ENCODE measurements at regions not wholly inside any gene's neighbourhood (a gene's known extent, or its start where the extent isn't known, plus 50 kb on each side); places are given as distances from the start of the nearest gene placed in this dataset.

GRCh38 chr2:8086796-8087479 is 594.9 kb upstream of the ID2 start:
- H3K27ac Mint-ChIP-seq (ENCODE audit: unreplicated experiment) = no peak overlapping the region
- no peak for DNase-seq
- H3K4me1 Mint-ChIP-seq (ENCODE audit: low read depth, unreplicated experiment) = no peaks in the 10 kb centered on the region

GRCh38 chr2:8087480-8087840 is 594.4 kb upstream of the ID2 start:
- no peak for TF ChIP-seq CTCF (IDR thresholded peaks at IDR 0.05; ENCODE audit: partially characterized antibody, unreplicated experiment)
- H3K27ac Mint-ChIP-seq (ENCODE audit: unreplicated experiment) = no peak overlapping the region
- no peak for DNase-seq
- H3K36me3 Mint-ChIP-seq (ENCODE audit: unreplicated experiment) = no peaks in the 10 kb centered on the region
- no peak overlapping the region for H3K4me3 Mint-ChIP-seq (ENCODE audit: unreplicated experiment)
- H3K27me3 Mint-ChIP-seq (ENCODE audit: unreplicated experiment) = no peaks in the 10 kb centered on the region
- H3K9me3 Mint-ChIP-seq (ENCODE audit: unreplicated experiment) = no peaks in the 10 kb centered on the region
- no peaks in the 10 kb centered on the region for H3K4me1 Mint-ChIP-seq (ENCODE audit: low read depth, unreplicated experiment)

More at GRCh38 chr2:8086796-8087479, 594.9 kb upstream of the ID2 start:
- Mint-ChIP-seq H3K4me3 (ENCODE audit: unreplicated experiment) (no peak overlapping the region), H3K36me3 (ENCODE audit: unreplicated experiment) (no peaks in the 10 kb centered on the region), H3K27me3 (ENCODE audit: unreplicated experiment) (no peaks in the 10 kb centered on the region), H3K9me3 (ENCODE audit: unreplicated experiment) (no peaks in the 10 kb centered on the region)
- TF ChIP-seq CTCF (IDR thresholded peaks at IDR 0.05; ENCODE audit: partially characterized antibody, unreplicated experiment) = no peak

DNA sequence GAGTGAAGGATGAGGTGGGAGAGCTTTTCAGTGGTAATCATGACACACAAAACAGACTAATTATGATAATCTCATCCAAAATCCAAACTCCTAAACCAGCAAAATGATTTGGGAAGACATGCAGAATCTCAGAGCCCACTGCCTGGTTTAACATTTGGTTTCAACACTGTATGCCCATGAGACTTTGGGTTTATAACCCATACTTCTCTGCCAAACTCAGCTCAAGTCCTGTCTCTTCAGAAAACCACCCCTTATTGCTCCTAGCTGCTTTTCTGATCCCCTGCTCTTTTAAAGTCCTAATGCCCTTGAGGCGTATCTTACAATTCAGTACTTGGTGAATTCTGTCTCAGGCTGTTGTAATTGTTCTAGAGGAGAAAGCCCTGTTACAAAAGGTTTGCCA is 593.0 kb upstream of the ID2 start:
- H3K4me3 Mint-ChIP-seq (ENCODE audit: unreplicated experiment) = no peak overlapping the region
- H3K27ac Mint-ChIP-seq (ENCODE audit: unreplicated experiment) = no peak overlapping the region
- no peak for DNase-seq
- no peaks in the 10 kb centered on the region for H3K27me3 Mint-ChIP-seq (ENCODE audit: unreplicated experiment)
- no peaks in the 10 kb centered on the region for H3K9me3 Mint-ChIP-seq (ENCODE audit: unreplicated experiment)
- H3K4me1 Mint-ChIP-seq (ENCODE audit: low read depth, unreplicated experiment) = no peaks in the 10 kb centered on the region
- no peaks in the 10 kb centered on the region for H3K36me3 Mint-ChIP-seq (ENCODE audit: unreplicated experiment)
- TF ChIP-seq CTCF (IDR thresholded peaks at IDR 0.05; ENCODE audit: partially characterized antibody, unreplicated experiment) = no peak

DNA sequence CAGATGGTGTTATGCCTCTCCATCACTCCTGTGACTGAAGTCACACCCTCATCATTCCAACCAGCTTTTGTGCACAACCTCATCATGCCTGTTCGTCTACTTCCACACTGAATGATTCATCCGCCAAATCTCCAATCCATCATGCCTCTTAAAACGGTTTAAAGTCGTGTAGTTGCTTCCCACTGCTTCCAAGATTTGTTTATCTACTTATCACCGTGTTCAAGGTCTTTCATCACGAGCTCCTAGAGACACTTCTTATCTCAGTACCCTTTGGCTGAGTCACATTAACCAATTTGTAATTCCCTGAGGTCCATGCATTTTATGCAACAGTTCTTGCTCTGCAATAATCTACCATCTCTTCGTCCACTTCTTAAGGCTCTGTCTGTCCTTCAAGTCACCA is 592.3 kb upstream of the ID2 start:
- no peak for TF ChIP-seq CTCF (IDR thresholded peaks at IDR 0.05; ENCODE audit: partially characterized antibody, unreplicated experiment)
- no peaks in the 10 kb centered on the region for H3K36me3 Mint-ChIP-seq (ENCODE audit: unreplicated experiment)
- no peaks in the 10 kb centered on the region for H3K4me1 Mint-ChIP-seq (ENCODE audit: low read depth, unreplicated experiment)
- no peaks in the 10 kb centered on the region for H3K27me3 Mint-ChIP-seq (ENCODE audit: unreplicated experiment)
- H3K27ac Mint-ChIP-seq (ENCODE audit: unreplicated experiment) = no peak overlapping the region
- no peak overlapping the region for H3K4me3 Mint-ChIP-seq (ENCODE audit: unreplicated experiment)
- no peaks in the 10 kb centered on the region for H3K9me3 Mint-ChIP-seq (ENCODE audit: unreplicated experiment)
- DNase-seq = no peak

GRCh38 chr2:8090748-8091700 is 590.8 kb upstream of the ID2 start:
- Mint-ChIP-seq H3K4me1 (ENCODE audit: low read depth, unreplicated experiment) (no peaks in the 10 kb centered on the region), H3K9me3 (ENCODE audit: unreplicated experiment) (no peaks in the 10 kb centered on the region), H3K27ac (ENCODE audit: unreplicated experiment) (no peak overlapping the region), H3K36me3 (ENCODE audit: unreplicated experiment) (no peaks in the 10 kb centered on the region), H3K27me3 (ENCODE audit: unreplicated experiment) (no peaks in the 10 kb centered on the region), H3K4me3 (ENCODE audit: unreplicated experiment) (no peak overlapping the region)
- no peak for TF ChIP-seq CTCF (IDR thresholded peaks at IDR 0.05; ENCODE audit: partially characterized antibody, unreplicated experiment)
- DNase-seq = peak; percentile 49
